ENCODE measurements at regions not wholly inside any gene's neighbourhood (a gene's known extent, or its start where the extent isn't known, plus 50 kb on each side); places are given as distances from the start of the nearest gene placed in this dataset.
"Not testable (repeated sequence)": the region's sequence is repeated elsewhere in the genome, so short reads cannot be mapped to it uniquely, and the experiment has no call there.

- DNase-seq (ENCODE audit: low read depth) = peak; percentile 12
Measured at GRCh38 chr4:187666697-187667494, 328.7 kb upstream of the ZFP42 start.

- DNase-seq (ENCODE audit: low read depth) = peak; percentile 33
Measured at GRCh38 chr4:187668526-187669082, 327.0 kb upstream of the ZFP42 start.

- DNase-seq (ENCODE audit: low read depth) = not testable (repeated sequence)
Measured at GRCh38 chr4:187671521-187671920, 324.1 kb upstream of the ZFP42 start.

- not testable (repeated sequence) for DNase-seq (ENCODE audit: low read depth)
Measured at GRCh38 chr4:187671958-187672357, 323.6 kb upstream of the ZFP42 start.

- DNase-seq (ENCODE audit: low read depth) = not testable (repeated sequence)
Measured at GRCh38 chr4:187672526-187672925, 323.0 kb upstream of the ZFP42 start.

- DNase-seq (ENCODE audit: low read depth) = no peak
Measured at GRCh38 chr4:187679450-187679849, 316.1 kb upstream of the ZFP42 start.

- no peak for DNase-seq (ENCODE audit: low read depth)
Measured at GRCh38 chr4:187685247-187685646, 310.3 kb upstream of the ZFP42 start.

GRCh38 chr4:187687697-187688096 is 307.9 kb upstream of the ZFP42 start:
- DNase-seq (ENCODE audit: low read depth) = peak; percentile 12

GRCh38 chr4:187692626-187693025 is 302.9 kb upstream of the ZFP42 start:
- no peak for DNase-seq (ENCODE audit: low read depth)

GRCh38 chr4:187695531-187695930 is 300.0 kb upstream of the ZFP42 start:
- not testable (repeated sequence) for DNase-seq (ENCODE audit: low read depth)

- no peak for DNase-seq (ENCODE audit: low read depth)
Measured at GRCh38 chr4:187711586-187711985, 284.0 kb upstream of the ZFP42 start.

GRCh38 chr4:187714957-187715356 is 280.6 kb upstream of the ZFP42 start:
- no peak for DNase-seq (ENCODE audit: low read depth)

GRCh38 chr4:187715466-187715865 is 280.1 kb upstream of the ZFP42 start:
- no peak for DNase-seq (ENCODE audit: low read depth)

GRCh38 chr4:187724456-187724855 is 271.1 kb upstream of the ZFP42 start:
- DNase-seq (ENCODE audit: low read depth) = no peak

- no peak for DNase-seq (ENCODE audit: low read depth)
Measured at GRCh38 chr4:187726485-187726884, 269.1 kb upstream of the ZFP42 start.

- DNase-seq (ENCODE audit: low read depth) = no peak
Measured at GRCh38 chr4:187732524-187732923, 263.0 kb upstream of the ZFP42 start.

GRCh38 chr4:187739771-187740170 is 255.8 kb upstream of the ZFP42 start:
- no peak for DNase-seq (ENCODE audit: low read depth)

GRCh38 chr4:187744911-187745310 is 250.7 kb upstream of the ZFP42 start:
- DNase-seq (ENCODE audit: low read depth) = no peak

GRCh38 chr4:187750652-187751051 is 244.9 kb upstream of the ZFP42 start:
- not testable (repeated sequence) for DNase-seq (ENCODE audit: low read depth)

- no peak for DNase-seq (ENCODE audit: low read depth)
Measured at GRCh38 chr4:187767158-187767557, 228.4 kb upstream of the ZFP42 start.

GRCh38 chr4:187767687-187768086 is 227.9 kb upstream of the ZFP42 start:
- no peak for DNase-seq (ENCODE audit: low read depth)

- DNase-seq (ENCODE audit: low read depth) = no peak
Measured at GRCh38 chr4:187770345-187770744, 225.2 kb upstream of the ZFP42 start.

- no peak for DNase-seq (ENCODE audit: low read depth)
Measured at GRCh38 chr4:187777954-187778353, 217.6 kb upstream of the ZFP42 start.

GRCh38 chr4:187780070-187780469 is 215.5 kb upstream of the ZFP42 start:
- no peak for DNase-seq (ENCODE audit: low read depth)

Measured in amniotic epithelial cell (primary cell).